Fibroblast of skin of right biceps (primary cell): ENCODE measurements at regions not wholly inside any gene's neighbourhood (a gene's known extent, or its start where the extent isn't known, plus 50 kb on each side); places are given as distances from the start of the nearest gene placed in this dataset.

Experiments
- DNase-seq: peaks from one replicate; pipeline ENCODE4 v3.0.0-alpha.2; 2013

DNA sequence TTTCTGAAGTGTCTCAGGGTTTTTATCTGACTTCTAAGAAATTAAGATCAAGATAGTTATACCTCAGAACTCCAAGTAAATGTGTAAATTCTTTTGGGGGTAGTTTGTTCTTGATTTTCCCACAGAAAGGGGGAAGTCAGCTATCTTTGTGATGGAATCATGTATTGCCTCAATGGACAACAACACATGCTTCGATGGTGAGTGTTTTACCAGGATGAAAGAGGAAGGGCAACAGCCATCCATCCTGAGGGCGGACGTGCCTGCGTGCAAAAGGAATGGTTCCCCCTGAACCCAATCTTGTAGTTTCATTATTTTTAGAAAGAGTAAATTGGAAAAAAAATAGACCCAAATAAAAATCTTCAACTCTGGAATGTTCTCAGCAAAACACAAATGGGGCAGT lies 67.2 kb upstream of the ZPBP start:
- no peak for DNase-seq

DNA sequence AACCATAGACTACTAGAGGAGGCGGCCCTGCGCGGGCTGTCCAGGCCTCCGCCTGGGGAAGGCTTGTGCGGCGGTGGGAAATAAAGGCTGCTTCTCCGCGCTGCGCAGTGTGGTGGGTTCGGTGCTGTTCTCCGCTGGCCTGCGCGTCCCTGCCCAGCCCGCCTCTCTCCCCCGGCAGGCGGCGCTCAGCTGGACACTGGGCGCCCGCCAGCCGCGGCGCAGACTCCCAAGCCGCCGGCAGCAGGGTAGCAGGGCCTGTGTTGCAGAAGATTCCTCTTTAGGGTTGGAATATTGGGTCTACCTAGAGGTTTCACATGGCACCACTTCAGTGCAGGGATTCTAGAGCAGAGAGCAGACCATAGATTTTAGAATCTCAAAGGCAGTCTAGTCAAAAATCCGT lies 66.1 kb upstream of the ZPBP start:
- no peak for DNase-seq

DNA sequence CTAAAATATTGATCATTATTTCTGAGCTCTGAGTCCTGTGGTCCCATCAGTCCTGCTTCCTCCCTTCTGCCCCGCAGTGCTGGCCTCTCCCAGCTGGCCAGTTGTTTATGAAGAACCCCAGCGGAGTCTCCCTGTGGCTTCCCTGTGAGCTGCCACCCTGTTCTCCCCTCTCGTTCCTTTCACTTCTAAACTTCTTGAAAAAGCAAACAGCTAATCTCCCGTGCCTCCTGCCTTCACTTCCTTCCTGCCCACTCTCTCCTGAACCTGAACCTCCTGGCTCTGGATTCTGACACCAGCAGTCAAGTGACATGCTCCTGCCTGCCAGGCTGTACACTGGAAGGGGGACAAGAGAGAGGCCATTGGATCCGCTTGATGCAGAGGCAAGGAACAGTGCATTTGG lies 63.7 kb upstream of the ZPBP start:
- DNase-seq = no peak

DNA sequence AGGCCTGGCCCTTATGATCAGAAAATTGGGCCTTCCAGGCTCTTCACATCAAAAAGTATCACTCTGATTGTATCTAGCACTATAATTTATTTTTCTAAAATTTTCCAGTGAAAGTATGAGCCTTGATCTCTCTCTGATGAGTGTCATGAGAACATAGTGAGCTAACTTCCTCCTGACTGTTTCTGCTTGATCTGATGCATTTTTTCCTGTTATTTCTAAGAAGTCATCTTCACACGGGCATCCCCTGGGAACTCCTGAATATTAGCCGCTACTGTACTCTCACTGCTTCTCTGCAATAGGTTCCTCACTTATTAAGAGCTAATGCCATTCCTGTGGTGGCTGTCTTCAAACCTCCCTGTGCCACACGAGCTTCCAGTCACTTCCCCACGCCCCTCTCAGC lies 63.1 kb upstream of the ZPBP start:
- DNase-seq = no peak

DNA sequence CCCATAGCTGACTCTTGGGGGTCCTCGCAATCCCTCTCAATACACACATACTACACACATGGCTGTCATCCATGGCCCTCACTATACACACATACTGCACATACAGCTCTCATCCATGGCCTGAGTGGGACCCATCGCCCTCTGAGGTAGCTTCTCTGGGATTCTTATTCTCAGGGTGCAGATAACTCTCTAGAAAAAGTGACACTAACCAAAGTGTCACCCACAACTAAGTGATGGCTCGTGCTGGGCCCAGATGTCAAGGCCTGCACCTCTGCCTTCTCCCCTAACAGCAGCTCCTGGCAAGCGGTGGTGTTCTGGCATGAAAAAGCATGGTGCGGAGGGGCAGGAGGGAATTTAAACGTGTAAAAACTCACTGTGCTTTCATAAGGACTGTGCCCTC lies 62.7 kb upstream of the ZPBP start:
- no peak for DNase-seq

DNA sequence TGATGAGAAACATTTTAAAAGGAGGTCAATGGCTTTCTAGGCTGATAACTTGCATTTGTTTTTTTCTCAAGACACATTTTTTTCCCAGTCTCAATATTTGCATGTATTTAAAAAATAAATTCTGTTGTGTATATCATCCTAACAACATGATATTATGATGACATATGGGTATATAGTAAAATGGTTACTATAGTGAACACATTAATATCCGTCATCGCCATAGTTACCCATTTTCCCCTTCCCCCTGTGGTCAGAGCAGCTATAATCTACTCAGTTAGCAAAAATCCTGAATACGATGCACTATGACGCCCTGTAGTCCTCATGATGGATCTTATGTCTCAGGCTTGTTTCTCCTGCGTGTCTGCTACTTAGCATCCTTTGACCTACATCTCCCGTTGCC lies 60.9 kb upstream of the ZPBP start:
- DNase-seq = no peak

DNA sequence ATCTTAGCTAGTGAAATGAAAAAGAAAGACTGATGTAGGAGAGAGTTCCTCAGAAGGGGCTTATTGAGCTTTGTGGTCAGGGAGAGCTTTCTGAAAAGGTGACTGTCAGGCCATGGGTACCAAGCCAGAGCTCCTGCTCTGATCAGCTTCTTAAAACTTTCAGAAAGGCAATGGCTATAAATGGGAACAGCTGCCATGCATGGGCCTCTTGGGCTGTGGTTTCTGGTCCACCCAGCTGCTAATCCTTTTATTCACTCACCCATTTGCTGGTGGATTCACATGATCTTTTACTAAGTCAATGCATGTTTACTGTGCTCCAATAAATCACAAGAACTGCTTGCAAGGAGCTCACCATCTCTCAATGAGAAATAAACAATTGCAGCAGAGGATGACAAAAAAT lies 60.1 kb upstream of the ZPBP start:
- no peak for DNase-seq

DNA sequence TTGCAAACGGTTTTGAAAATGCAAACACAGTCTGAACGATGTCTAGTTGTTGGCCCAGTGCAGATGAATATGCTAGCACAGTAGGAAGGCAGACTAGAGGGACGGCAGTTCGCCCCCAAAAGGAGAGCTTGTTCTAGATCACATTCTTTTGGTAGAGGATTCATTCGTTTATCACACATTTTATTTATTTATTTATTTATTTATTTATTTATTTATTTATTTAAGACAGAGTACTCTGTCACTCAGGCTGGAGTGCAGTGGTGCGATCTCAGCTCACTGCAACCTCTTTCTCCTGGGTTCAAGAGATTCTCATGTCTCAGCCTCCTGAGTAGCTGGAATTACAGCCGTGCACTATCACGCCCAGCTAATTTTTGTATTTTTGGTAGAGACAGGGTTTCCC lies 59.4 kb upstream of the ZPBP start:
- no peak for DNase-seq

DNA sequence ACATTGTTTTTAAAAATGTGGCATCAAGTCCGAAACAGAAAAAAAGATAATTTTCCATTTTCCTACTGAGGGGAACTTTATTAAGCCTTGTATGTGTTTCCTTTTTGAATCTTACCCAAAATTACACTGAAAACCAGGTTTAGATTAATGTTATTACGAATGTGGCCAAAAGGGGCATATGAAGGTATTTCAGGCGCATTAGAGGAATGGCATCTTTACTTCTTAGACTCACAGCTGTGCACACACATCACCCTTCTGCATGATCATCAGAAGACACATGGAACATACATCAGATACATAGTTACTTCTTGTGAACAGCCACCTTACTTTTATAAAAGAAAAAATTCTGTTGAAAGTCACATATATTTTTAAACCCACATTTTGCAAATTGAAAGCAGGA lies 58.6 kb upstream of the ZPBP start:
- DNase-seq = no peak

DNA sequence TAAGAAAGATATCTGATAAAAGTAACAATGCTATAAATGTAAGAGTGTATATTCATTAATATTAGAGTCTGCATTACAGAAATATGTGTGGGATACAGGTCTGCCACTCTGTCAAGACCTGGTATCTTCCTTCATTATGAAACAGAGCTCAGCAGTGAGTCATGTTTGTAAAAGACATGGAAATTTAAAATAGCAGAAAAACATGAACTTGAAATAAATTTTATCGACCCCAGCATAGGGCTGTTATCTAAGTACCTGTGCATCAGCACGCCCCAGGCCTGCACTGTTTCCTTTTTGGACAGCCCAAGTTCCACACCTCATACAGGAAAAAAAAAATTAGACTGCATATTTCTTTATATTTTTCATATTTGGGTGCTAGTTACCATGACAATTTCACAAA lies 58.0 kb upstream of the ZPBP start:
- no peak for DNase-seq

DNA sequence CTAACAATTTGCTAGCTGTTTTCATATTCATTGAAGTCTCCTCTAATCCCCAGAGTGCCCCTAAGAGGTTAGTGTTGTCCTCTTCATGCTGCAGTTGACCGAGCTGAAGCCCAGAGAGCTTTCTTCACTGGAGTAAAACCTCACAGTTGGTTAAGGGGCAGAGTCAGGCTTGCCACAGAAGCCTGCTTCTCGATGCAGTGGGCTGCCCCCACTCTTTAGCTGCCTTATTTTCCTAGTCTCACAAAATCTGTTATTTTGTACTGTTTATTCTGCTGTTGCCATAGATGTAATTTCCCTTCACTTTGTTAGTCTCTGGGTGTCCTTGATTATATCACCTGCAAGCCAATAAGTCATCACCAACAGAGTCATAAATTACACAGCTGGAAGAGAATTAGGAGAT lies 56.3 kb upstream of the ZPBP start:
- no peak for DNase-seq

DNA sequence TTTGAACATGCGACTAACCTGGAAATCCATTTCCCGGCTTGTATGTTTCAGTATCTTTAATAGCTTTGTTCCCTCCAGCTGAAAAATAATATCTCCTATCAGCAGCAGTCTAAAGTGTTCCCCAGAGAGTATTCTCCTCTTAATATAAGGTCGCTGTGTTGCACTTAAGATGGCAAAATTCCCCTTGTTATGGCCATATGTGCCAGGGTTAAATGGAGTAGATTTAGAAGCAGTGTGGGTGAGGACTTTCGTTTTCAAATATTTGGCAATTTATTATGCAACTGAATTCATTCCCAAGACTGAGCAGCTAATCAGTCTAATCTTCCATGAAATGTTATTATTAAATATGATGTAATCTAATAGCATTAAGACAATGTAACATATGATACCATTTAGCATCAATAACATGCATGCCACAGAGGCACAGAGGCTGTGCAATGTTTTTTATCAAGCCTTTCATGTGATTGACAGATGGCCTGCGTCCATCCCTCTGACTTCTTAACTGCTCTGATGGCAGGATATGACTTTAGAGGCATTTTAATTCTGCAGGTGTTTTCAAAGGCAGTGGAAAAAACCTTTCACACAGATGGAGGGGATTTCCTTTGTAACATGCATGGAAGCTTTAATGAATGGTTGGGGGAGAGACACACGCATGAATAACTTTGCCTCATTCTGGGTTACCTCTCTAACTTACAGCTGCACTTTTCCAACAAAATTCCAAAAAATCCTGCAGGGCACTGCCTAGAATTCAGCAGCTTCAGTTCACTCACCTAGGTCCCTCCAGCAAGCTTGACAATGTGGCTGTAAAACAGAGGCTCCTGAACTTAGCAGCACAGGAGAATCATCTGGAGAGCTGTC lies 55.1 kb upstream of the ZPBP start:
- DNase-seq = no peak

DNA sequence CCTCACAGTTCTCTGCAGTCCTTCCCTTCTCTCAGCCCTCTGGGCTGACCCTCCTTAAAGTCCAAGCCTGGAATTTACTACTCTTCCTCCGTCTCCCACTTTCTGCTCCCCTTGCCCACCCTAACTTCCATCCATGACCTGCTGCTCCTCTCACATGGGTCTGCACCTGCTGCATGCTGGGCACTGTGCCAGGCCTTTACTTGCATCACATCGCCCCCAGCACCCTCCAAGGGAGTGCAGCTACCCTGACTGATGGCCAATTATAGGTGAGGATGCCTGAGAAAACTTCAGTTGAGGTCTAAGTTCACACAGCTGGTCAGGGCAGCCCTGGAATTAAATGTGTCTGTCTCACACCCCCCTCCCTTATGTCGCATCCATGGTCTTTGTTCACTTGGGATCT lies 53.6 kb upstream of the ZPBP start:
- no peak for DNase-seq

DNA sequence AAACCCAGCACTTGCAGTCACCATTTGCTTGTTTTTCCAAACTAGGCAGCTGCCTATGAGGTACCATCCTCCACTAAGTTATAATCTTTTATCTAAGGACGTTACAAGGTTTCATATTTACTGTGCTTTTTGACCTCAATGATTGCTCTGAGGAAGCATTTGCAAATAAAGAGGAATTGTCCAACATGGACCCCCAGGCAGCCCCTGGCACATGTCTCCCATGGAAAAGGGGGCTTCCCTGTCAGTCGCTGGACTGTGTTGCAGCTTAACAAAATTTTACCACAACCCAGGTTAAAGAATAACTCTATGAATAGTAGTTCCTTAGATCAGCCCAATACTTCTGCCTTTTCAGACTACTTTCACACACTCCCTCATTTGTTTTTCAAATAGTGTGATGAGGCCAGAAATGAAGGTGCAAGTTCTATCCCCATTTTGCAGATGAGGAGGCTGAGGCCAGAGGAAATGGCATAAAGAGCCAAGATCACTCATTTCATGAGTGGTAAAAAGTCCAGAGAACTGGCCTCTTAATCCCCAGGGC lies 52.8 kb upstream of the ZPBP start:
- DNase-seq = no peak

DNA sequence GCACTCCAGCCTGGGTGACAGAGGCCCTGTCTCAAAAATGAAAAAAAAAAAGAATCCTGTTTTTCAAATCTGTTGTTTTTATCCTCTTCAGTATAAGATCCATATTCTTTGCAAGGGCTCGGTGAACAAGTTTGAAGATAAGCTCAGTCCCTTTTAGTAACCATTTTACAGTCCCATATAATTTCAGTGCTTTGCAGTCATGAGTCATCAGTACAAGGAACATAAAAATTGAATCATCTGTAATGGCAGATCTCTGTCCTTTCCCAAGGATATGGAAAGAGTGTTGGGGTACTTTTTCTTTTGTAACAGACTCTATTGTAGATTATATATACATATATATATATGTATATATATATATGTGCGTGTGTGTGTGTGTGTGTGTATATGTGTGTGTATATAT lies 52.2 kb upstream of the ZPBP start:
- DNase-seq = no peak
